HG02642 (cell line): ENCODE measurements at regions not wholly inside any gene's neighbourhood (a gene's known extent, or its start where the extent isn't known, plus 50 kb on each side); places are given as distances from the start of the nearest gene placed in this dataset.
"Not testable (repeated sequence)": the region's sequence is repeated elsewhere in the genome, so short reads cannot be mapped to it uniquely, and the experiment has no call there.

ENCODE experiments used
- ATAC-seq: cut with Tn5 transposase; IDR thresholded peaks from one replicate; pipeline ENCODE4 v1.9.1; 2021; ENCODE audit warnings: mild to moderate bottlenecking; ENCODE audit not compliant: unreplicated experiment, poor library complexity

DNA sequence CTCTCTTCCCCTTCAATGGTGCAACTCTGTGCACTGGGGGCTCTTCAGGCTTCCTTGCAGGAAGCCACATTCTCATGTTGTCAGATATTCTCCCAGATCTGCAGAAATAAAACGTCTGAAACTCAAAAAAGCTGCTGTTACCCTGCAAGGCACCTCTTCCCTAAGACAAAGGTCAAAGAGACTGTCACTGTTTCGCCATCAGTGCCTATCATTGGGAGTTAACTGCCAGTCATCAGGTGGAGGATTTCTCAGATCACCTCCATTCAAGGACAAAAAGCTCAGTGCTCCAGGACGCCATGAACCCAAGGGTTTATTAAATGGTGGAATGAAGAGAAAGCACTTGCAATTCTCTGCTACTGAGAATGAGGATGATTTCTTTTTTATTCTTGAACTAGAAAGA, 144.6 kb upstream of the PALS2 start:
- no peak for ATAC-seq

- ATAC-seq, result no peak
Observed at GRCh38 chr7:24432677-24433076, 140.6 kb upstream of the PALS2 start.

DNA sequence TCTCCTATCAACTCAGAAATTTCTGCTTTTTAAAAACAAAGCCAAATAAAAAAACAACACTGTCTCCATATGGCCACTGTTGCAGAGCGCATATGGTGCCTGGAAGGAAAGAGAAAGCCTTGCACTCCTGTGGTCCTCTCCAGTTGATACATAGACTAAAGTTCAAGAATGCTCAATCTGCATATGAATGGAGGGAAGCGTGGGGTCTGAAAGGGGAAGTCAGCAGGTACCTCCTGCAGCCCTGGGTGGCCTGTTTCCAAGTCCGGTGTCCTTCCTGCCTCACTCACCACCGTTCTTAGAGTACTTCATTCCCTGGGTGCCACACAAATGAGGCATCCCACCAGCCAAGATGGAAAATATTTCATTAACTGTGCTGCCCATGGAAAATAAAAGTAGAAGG, 138.3 kb upstream of the PALS2 start:
- no peak for ATAC-seq

GRCh38 chr7:24436131-24436920, 136.9 kb upstream of the PALS2 start:
- no peak for ATAC-seq

GRCh38 chr7:24438232-24438631, 135.0 kb upstream of the PALS2 start:
- ATAC-seq, result no peak

GRCh38 chr7:24439104-24439503, 134.1 kb upstream of the PALS2 start:
- ATAC-seq, result not testable (repeated sequence)

DNA sequence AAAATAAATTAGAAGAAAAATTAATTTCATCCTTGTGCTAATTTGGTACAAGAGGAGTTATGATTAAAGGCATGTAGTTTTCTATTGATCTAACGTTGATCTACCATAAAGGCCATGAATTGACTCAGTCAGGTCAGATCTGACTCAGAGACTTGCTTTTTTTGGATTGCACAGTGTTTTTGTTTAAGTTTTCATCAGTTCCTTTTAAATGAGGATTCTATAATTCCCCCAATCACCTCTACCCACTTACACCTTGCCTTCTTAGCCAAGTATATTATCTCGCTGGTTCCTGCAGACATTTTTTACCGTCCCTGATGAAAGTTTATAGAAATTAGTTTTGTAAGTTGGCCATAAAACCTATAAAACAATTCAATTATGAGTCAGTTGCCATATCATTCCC, 132.4 kb upstream of the PALS2 start:
- no peak for ATAC-seq

DNA sequence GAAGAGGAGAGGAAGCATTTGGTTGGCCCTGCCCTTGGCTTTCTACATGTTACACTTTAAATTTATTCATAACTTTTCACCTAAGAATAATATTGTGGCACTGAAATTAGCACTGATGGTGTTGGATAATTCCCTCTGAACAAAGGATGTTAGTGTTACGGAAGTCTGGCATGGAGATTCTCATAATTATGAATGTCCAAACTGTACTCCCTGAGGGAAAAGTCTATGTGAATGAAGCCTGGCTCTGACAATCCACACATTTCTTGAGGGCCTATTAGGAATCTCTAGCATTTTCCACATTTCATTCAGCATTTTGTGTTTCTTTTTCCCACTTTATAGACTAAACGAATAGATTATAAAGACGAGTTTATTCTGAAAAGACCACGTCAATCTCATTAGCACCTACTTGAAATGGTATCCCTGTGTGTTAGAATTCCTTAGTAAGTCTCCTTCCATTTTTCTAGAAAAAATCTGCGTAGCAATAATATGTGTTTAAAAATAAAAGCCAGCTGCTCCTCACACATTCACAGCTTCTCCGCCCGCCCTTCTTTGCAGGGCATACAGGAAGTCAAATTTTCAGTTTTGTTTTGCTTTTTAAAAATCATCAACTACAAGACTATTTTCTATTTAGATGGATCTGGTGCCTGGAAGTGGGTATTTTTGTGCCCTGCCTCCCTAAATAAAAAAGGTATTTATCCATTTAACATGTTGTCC, 131.8 kb upstream of the PALS2 start:
- peak; percentile 58 for ATAC-seq

DNA sequence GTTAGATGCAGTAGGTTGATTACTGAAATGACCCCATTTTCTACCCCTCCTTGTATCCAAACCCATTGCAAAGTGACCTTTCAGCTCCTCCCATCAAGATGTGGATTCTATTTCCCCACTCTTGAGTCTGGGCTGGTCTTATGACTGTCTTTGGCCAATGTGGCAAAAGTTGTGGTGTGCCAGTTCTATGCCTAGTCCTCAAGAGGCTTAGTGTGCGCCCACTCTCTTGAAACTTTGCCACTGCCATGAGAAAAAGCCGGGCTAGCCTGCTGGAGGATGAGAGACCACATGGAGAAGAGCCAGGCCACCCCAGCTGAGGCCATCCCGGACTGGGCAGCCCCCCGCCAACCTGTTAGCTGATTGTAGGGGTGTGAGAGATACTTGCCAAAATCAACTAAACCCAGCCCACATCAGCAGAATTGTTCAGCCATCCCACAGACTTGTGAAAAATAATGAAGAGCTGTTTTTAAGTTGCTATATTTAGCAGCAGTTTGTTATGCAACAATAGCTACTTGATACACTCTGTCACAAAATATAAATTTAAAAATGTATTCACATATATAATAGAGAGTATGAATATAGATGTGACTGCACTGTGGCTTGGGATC, 131.0 kb upstream of the PALS2 start:
- peak; percentile 27 for ATAC-seq

DNA sequence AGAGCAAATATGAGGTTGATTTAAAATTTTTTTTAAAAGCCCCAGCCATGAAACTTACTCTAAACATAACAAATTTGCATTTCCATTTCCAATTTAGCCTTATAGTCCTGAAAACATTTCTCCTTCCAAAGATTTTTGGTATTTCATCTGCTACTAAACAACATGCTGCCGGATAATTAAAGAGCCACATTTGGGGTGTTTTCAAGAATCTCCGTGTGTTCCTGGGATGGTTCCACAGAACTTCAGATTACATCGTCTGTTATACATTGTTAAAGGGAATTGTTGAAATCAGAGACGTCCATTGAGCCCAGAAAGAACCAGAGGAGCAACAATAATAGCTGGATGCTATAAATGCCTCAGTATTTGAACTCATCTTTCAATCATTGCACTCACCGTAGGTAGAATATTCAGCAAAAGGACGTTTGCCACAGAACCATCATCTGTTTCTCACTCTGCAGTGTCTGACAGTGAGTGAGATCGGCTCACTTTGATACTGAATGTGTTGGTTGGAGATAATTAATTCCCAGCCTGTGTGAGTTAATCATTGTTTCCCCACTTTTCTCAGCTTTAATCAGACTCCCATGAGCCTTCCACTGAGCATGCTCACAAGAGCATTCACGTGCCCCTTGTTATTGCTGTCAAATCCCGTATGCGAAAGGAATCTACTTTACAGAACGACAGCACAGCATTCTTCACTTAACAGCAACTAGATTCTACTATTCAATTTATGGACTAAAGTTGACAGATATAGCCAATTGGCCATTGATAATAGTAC, 128.4 kb upstream of the PALS2 start:
- no peak for ATAC-seq

DNA sequence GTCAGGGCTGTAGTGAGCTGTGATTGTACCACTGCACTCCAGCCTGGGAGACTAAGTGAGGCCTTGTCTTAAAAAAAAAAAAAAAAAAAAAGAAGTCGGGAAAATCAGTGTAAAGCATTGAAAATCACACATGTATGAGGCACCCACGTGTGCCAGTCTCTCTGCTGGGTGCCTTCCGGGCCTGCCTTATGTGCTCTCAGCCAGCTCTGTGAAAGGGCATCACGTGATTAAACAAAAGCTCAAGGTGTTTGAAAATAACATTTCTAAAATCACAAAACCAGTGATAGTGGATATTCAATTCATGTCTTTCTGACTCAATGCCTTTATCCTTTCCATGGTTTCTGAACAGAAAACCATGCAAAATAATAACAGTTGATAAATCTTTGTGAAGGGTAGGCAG, 125.2 kb upstream of the PALS2 start:
- no peak for ATAC-seq

DNA sequence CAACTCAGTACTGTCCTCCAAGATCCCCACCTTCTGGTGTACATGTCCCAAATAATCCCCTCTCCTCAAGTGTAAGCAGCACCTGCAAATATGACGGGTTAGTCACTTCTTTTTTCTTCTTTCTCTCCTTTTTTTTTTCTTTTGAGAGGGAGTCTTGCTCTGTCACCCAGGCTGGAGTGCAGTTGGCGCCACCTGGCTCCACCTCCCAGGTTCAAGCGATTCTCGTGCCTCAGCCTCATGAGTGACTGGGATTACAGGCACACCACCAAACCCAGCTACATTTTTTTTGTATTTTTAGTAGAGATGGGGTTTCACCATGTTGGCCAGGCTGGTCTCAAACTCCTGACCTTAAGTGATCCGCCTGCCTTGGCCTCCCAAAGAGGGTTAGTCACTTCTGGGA, 123.8 kb upstream of the PALS2 start:
- ATAC-seq, result not testable (repeated sequence)

- ATAC-seq, result peak; percentile 86
Observed at GRCh38 chr7:24455813-24456525, 117.3 kb upstream of the PALS2 start.

DNA sequence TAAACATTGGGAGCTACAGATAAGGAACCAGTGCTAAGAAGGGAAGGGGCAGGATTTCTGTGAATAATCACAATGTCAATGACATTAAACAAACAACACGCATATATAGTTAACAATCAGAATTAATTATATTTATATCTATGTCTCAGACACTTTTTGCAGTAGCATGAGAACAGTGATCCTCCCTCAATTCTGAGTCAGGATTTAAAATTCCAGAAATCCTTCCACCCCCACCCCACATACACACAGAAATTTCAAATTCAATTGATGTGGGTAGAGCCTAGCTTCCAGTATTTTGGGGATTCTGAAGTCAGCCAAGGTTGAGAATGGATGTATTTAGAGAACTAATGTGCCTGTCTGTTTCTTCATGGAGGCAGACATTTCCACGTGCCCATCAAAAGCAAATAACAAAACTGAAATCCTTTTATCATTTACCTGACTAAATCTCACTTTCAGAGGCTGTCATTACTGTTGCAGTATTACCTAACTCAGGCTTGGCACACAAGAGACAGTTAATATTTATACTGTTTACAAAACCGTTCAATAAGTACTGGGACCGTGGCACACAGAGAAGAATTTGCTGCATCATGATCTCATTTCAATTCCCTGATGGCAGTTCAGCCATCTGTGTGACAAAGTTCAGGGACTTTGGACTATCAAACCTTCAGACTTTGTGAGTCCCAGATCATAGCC, 116.6 kb upstream of the PALS2 start:
- peak; percentile 60 for ATAC-seq

DNA sequence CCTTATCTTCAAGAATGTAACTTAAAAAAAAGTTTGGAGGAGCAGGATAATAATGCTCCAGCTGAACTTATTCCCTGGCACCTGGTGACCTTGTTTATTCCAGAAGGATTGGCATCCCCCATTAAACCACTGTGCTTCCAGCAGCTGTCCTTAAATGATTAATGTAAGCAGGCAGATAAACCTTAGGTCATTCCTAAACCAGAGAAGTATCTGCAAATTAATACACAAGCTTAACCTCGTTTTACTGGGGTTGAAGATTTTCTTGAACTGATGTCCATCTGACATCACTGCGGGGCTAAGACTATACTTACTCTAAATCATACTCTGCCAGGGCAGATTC, 116.1 kb upstream of the PALS2 start:
- ATAC-seq, result no peak

DNA sequence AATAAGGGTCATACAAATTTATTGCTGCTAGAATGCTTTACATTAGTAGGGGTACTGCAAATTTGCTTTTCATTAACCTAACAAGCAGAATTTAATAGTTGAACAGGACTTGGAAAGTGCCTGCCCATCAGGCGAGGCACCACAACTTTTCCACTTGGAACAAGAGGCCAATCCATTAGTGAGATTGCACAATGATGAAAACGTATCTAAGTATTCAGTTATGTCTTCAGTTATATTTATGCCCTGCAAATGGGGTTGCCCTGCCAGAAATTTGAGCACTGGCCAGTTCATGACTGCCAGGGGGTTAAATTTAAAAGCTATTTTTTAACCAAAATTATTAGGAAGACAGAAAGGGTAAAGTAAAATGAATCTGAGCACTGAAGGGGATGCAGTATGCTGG, 111.1 kb upstream of the PALS2 start:
- ATAC-seq, result no peak

- no peak for ATAC-seq
Observed at GRCh38 chr7:24462984-24463383, 110.3 kb upstream of the PALS2 start.

- ATAC-seq, result no peak
Observed at GRCh38 chr7:24463474-24463873, 109.8 kb upstream of the PALS2 start.

DNA sequence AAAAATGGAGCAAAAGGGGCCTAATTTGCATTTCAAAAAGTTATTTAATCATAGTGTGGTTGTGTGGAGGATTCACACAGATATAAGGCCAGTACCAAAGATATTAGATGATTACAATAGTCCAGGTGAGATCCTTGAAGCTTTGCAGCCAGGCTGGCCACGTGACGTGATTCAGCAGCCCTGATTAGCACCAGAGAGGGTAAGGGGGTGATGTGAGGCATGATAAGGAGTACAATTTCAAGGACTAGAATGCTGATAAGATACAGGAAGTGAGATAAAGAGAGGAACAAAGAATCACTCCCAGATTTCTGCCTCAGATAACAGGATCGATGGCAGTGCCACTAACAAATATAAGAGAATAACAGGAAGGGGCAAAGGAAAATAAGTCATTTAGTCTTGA, 108.4 kb upstream of the PALS2 start:
- no peak for ATAC-seq
